Progenitor cell of endocrine pancreas (in vitro differentiated cells): ENCODE measurements at regions not wholly inside any gene's neighbourhood (a gene's known extent, or its start where the extent isn't known, plus 50 kb on each side); places are given as distances from the start of the nearest gene placed in this dataset.

ENCODE experiments used
- DNase-seq: peaks from one replicate; pipeline ENCODE4 v3.0.0; 2021; ENCODE audit warnings: low spot score; ENCODE audit not compliant: unreplicated experiment
- H3K27ac Mint-ChIP-seq: 2 replicates; pipeline ENCODE4 v1.8.0; 2021; ENCODE audit warnings: mild to moderate bottlenecking, moderate library complexity, mixed read lengths
- H3K27me3 Mint-ChIP-seq: 2 replicates; pipeline ENCODE4 v1.8.0; 2021; ENCODE audit warnings: mixed read lengths
- H3K36me3 Mint-ChIP-seq: 2 replicates; pipeline ENCODE4 v1.8.0; 2022; ENCODE audit warnings: mixed read lengths; ENCODE audit not compliant: insufficient read depth
- H3K4me1 Mint-ChIP-seq: 2 replicates; pipeline ENCODE4 v1.8.0; 2021; ENCODE audit warnings: low read depth, mixed read lengths
- H3K4me3 Mint-ChIP-seq: 2 replicates; pipeline ENCODE4 v1.8.0; 2021; ENCODE audit warnings: low read depth, mild to moderate bottlenecking, moderate library complexity, mixed read lengths
- H3K9me3 Mint-ChIP-seq: 2 replicates; pipeline ENCODE4 v1.8.0; 2021; ENCODE audit warnings: low read depth, mixed read lengths
- CTCF ChIP-seq: fragments of 200-600 bp; sonication (generic); IDR thresholded peaks from one replicate; pipeline ENCODE4 v1.5.0; 2021; ENCODE audit warnings: antibody characterized with exemption, mild to moderate bottlenecking; ENCODE audit not compliant: unreplicated experiment

GRCh38 chr13:81778350-81778749 lies 1437.4 kb upstream of the SPRY2 start:
- Mint-ChIP-seq H3K36me3 (no peaks in the 10 kb centered on the region), H3K9me3 (no peaks in the 10 kb centered on the region), H3K27me3 (no peaks in the 10 kb centered on the region), H3K27ac (no peak overlapping the region), H3K4me1 (peaks cover 14% of the 10 kb centered on the region), H3K4me3 (no peak overlapping the region)
- TF ChIP-seq CTCF = no peak
- no peak for DNase-seq

- peaks cover 38% of the 10 kb centered on the region for H3K4me1 Mint-ChIP-seq
- DNase-seq = no peak
- H3K9me3 Mint-ChIP-seq = no peaks in the 10 kb centered on the region
- no peak overlapping the region for H3K4me3 Mint-ChIP-seq
- no peaks in the 10 kb centered on the region for H3K36me3 Mint-ChIP-seq
- TF ChIP-seq CTCF = no peak
- no peaks in the 10 kb centered on the region for H3K27me3 Mint-ChIP-seq
- no peak overlapping the region for H3K27ac Mint-ChIP-seq
Measured at GRCh38 chr13:81773263-81773662, 1432.3 kb upstream of the SPRY2 start.

GRCh38 chr13:81771951-81772350 lies 1431.0 kb upstream of the SPRY2 start:
- H3K27ac Mint-ChIP-seq = no peak overlapping the region

GRCh38 chr13:81770868-81771505 lies 1430.1 kb upstream of the SPRY2 start:
- H3K27me3 Mint-ChIP-seq = no peaks in the 10 kb centered on the region
- peaks cover 39% of the 10 kb centered on the region for H3K4me1 Mint-ChIP-seq
- H3K36me3 Mint-ChIP-seq = no peaks in the 10 kb centered on the region
- peak overlapping the region; percentile 73 for H3K27ac Mint-ChIP-seq
- no peak for DNase-seq
- no peak for TF ChIP-seq CTCF
- peaks cover 4% of the 10 kb centered on the region for H3K9me3 Mint-ChIP-seq
- no peak overlapping the region for H3K4me3 Mint-ChIP-seq

More at GRCh38 chr13:81771951-81772350, 1431.0 kb upstream of the SPRY2 start:
- DNase-seq = no peak
- Mint-ChIP-seq H3K4me3 (no peak overlapping the region), H3K36me3 (no peaks in the 10 kb centered on the region), H3K27me3 (no peaks in the 10 kb centered on the region), H3K4me1 (peaks cover 36% of the 10 kb centered on the region), H3K9me3 (no peaks in the 10 kb centered on the region)
- TF ChIP-seq CTCF = no peak

- no peak overlapping the region for H3K27ac Mint-ChIP-seq
- H3K36me3 Mint-ChIP-seq = peaks cover 2% of the 10 kb centered on the region
- H3K4me1 Mint-ChIP-seq = peaks cover 11% of the 10 kb centered on the region
- H3K27me3 Mint-ChIP-seq = no peaks in the 10 kb centered on the region
- H3K9me3 Mint-ChIP-seq = peaks cover 22% of the 10 kb centered on the region
- no peak for TF ChIP-seq CTCF
- H3K4me3 Mint-ChIP-seq = no peak overlapping the region
- no peak for DNase-seq
Measured at GRCh38 chr13:81762449-81762848, 1421.5 kb upstream of the SPRY2 start.
